ENCODE measurements at regions not wholly inside any gene's neighbourhood (a gene's known extent, or its start where the extent isn't known, plus 50 kb on each side); places are given as distances from the start of the nearest gene placed in this dataset.

GRCh38 chr13:68359105-68359504 lies 1129.0 kb upstream of the PCDH9 start:
- TF ChIP-seq POLR2AphosphoS5 (IDR thresholded peaks at IDR 0.05; ENCODE audit: control insufficient read depth, insufficient read depth, low read depth, low read length): no peak
- no peak for TF ChIP-seq EZH2 (IDR thresholded peaks at IDR 0.05; ENCODE audit: borderline replicate concordance, low read depth, low read length)

Measured in K562 (cell line).